Hematopoietic multipotent progenitor cell treated with erythropoietin and hydrocortisone succinate and interleukin-3 and kit ligand, for 6 days (in vitro differentiated cells): ENCODE measurements at regions not wholly inside any gene's neighbourhood (a gene's known extent, or its start where the extent isn't known, plus 50 kb on each side); places are given as distances from the start of the nearest gene placed in this dataset.
"Not testable (repeated sequence)": the region's sequence is repeated elsewhere in the genome, so short reads cannot be mapped to it uniquely, and the experiment has no call there.

Source experiments
- DNase-seq: peaks from one replicate; pipeline ENCODE4 v3.0.0-alpha.2; 2015

GRCh38 chr16:26395700-26396099 lies 671.0 kb upstream of the C16orf82 start:
- no peak for DNase-seq

- DNase-seq = peak; percentile 2
These were observed 670.1 kb upstream of the C16orf82 start for GRCh38 chr16:26396511-26397235.

- DNase-seq = no peak
These were observed 652.9 kb upstream of the C16orf82 start for GRCh38 chr16:26413780-26414179.

GRCh38 chr16:26419458-26419857 lies 647.3 kb upstream of the C16orf82 start:
- DNase-seq = not testable (repeated sequence)

GRCh38 chr16:26430618-26431017 lies 636.1 kb upstream of the C16orf82 start:
- no peak for DNase-seq

- DNase-seq = no peak
These were observed 632.9 kb upstream of the C16orf82 start for GRCh38 chr16:26433807-26434206.

GRCh38 chr16:26441178-26441577 lies 625.5 kb upstream of the C16orf82 start:
- no peak for DNase-seq

GRCh38 chr16:26442321-26442720 lies 624.4 kb upstream of the C16orf82 start:
- no peak for DNase-seq

- DNase-seq = no peak
These were observed 619.2 kb upstream of the C16orf82 start for GRCh38 chr16:26447570-26447969.

- no peak for DNase-seq
These were observed 613.5 kb upstream of the C16orf82 start for GRCh38 chr16:26453215-26453614.

- DNase-seq = no peak
These were observed 612.6 kb upstream of the C16orf82 start for GRCh38 chr16:26454102-26454501.

GRCh38 chr16:26456074-26456473 lies 610.7 kb upstream of the C16orf82 start:
- DNase-seq = no peak

GRCh38 chr16:26457095-26457494 lies 609.6 kb upstream of the C16orf82 start:
- DNase-seq = no peak

GRCh38 chr16:26457882-26458281 lies 608.8 kb upstream of the C16orf82 start:
- no peak for DNase-seq

- no peak for DNase-seq
These were observed 602.0 kb upstream of the C16orf82 start for GRCh38 chr16:26464576-26465266.

GRCh38 chr16:26474405-26474804 lies 592.3 kb upstream of the C16orf82 start:
- DNase-seq = not testable (repeated sequence)

- no peak for DNase-seq
These were observed 591.1 kb upstream of the C16orf82 start for GRCh38 chr16:26475596-26475995.

GRCh38 chr16:26491101-26491670 lies 575.5 kb upstream of the C16orf82 start:
- no peak for DNase-seq

- DNase-seq = no peak
These were observed 574.8 kb upstream of the C16orf82 start for GRCh38 chr16:26491962-26492361.

- no peak for DNase-seq
These were observed 573.0 kb upstream of the C16orf82 start for GRCh38 chr16:26493751-26494150.

GRCh38 chr16:26497896-26498295 lies 568.8 kb upstream of the C16orf82 start:
- DNase-seq = no peak

- no peak for DNase-seq
These were observed 566.4 kb upstream of the C16orf82 start for GRCh38 chr16:26500326-26500725.

- DNase-seq = no peak
These were observed 561.2 kb upstream of the C16orf82 start for GRCh38 chr16:26505496-26505895.

- not testable (repeated sequence) for DNase-seq
These were observed 557.8 kb upstream of the C16orf82 start for GRCh38 chr16:26508946-26509345.
